ENCODE measurements at regions not wholly inside any gene's neighbourhood (a gene's known extent, or its start where the extent isn't known, plus 50 kb on each side); places are given as distances from the start of the nearest gene placed in this dataset.

- Histone ChIP-seq H4K20me1 (ENCODE audit: insufficient read depth, low read length) (no peaks in the 10 kb centered on the region), H3K4me2 (ENCODE audit: low read depth, low read length) (no peak overlapping the region), H3K9me3 (ENCODE audit: low read length) (no peaks in the 10 kb centered on the region), H3K9ac (ENCODE audit: insufficient read depth, low read depth, low read length) (no peak overlapping the region), H3K4me1 (ENCODE audit: insufficient read depth, low read length) (no peaks in the 10 kb centered on the region), H3K27me3 (ENCODE audit: control insufficient read depth in 1 of 2, insufficient read depth in 2 of 2, low read length in 2 of 2) (no peaks in the 10 kb centered on the region), H3K79me2 (ENCODE audit: insufficient read depth, low read length) (no peaks in the 10 kb centered on the region), H3K4me3 (replicated peaks in 1 of 3; ENCODE audit: insufficient read depth in 1 of 3, low read depth in 2 of 3, low read length in 3 of 3) (no peak overlapping the region), H2AFZ (ENCODE audit: low read length) (no peak overlapping the region), H3K27ac (ENCODE audit: extremely low read length, insufficient read depth, low read length) (no peak overlapping the region), H3K36me3 (replicated peaks in 1 of 2; ENCODE audit: control insufficient read depth in 1 of 2, insufficient read depth in 2 of 2, low read length in 2 of 2) (no peaks in the 10 kb centered on the region)
- intact Hi-C loops (cut with micrococcal nuclease; ENCODE audit: unreplicated experiment) = loop anchor here (10.0 kb wide), 1 partner anchor 295 kb away; no protein-coding TSS in a partner anchor
- ChIA-PET POLR2A (no interaction called here), CTCF (ENCODE audit: low intra/inter-chr PET ratio, low total read pairs) (no interaction called here)
- no peak for FAIRE-seq
- ATAC-seq = no peak
- 0% methylated on average over 1 of the region's 1 CpG for WGBS (ENCODE audit: low lambda C conversion rate)
- no peak for DNase-seq (ENCODE audit: low spot score)
- BruUV-seq (replicated peaks) = no TSS peak
- in situ Hi-C loops (cut with HindIII; ENCODE audit: extremely low pct_ligation_motif_present, low pct_unique_long_range_greater_than_20kb) = no loop called here
- no peak for TF ChIP-seq ZNF550 (CRISPR knock-in tag; IDR thresholded peaks at IDR 0.05; ENCODE audit: borderline replicate concordance)
- no peak for TF ChIP-seq HNRNPLL (IDR thresholded peaks at IDR 0.05; ENCODE audit: low read depth, low read length, poor library complexity, severe bottlenecking)
- TF ChIP-seq ZNF329 (CRISPR knock-in tag; IDR thresholded peaks at IDR 0.05; ENCODE audit: low read depth) = no peak
- no peak for TF ChIP-seq FOSL1 (CRISPR knock-in tag; IDR thresholded peaks at IDR 0.05; ENCODE audit: borderline replicate concordance)
- TF ChIP-seq, protein P1, sequence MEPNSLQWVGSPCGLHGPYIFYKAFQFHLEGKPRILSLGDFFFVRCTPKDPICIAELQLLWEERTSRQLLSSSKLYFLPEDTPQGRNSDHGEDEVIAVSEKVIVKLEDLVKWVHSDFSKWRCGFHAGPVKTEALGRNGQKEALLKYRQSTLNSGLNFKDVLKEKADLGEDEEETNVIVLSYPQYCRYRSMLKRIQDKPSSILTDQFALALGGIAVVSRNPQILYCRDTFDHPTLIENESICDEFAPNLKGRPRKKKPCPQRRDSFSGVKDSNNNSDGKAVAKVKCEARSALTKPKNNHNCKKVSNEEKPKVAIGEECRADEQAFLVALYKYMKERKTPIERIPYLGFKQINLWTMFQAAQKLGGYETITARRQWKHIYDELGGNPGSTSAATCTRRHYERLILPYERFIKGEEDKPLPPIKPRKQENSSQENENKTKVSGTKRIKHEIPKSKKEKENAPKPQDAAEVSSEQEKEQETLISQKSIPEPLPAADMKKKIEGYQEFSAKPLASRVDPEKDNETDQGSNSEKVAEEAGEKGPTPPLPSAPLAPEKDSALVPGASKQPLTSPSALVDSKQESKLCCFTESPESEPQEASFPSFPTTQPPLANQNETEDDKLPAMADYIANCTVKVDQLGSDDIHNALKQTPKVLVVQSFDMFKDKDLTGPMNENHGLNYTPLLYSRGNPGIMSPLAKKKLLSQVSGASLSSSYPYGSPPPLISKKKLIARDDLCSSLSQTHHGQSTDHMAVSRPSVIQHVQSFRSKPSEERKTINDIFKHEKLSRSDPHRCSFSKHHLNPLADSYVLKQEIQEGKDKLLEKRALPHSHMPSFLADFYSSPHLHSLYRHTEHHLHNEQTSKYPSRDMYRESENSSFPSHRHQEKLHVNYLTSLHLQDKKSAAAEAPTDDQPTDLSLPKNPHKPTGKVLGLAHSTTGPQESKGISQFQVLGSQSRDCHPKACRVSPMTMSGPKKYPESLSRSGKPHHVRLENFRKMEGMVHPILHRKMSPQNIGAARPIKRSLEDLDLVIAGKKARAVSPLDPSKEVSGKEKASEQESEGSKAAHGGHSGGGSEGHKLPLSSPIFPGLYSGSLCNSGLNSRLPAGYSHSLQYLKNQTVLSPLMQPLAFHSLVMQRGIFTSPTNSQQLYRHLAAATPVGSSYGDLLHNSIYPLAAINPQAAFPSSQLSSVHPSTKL (CRISPR knock-in tag; IDR thresholded peaks at IDR 0.05) = no peak
- TF ChIP-seq, protein P2, sequence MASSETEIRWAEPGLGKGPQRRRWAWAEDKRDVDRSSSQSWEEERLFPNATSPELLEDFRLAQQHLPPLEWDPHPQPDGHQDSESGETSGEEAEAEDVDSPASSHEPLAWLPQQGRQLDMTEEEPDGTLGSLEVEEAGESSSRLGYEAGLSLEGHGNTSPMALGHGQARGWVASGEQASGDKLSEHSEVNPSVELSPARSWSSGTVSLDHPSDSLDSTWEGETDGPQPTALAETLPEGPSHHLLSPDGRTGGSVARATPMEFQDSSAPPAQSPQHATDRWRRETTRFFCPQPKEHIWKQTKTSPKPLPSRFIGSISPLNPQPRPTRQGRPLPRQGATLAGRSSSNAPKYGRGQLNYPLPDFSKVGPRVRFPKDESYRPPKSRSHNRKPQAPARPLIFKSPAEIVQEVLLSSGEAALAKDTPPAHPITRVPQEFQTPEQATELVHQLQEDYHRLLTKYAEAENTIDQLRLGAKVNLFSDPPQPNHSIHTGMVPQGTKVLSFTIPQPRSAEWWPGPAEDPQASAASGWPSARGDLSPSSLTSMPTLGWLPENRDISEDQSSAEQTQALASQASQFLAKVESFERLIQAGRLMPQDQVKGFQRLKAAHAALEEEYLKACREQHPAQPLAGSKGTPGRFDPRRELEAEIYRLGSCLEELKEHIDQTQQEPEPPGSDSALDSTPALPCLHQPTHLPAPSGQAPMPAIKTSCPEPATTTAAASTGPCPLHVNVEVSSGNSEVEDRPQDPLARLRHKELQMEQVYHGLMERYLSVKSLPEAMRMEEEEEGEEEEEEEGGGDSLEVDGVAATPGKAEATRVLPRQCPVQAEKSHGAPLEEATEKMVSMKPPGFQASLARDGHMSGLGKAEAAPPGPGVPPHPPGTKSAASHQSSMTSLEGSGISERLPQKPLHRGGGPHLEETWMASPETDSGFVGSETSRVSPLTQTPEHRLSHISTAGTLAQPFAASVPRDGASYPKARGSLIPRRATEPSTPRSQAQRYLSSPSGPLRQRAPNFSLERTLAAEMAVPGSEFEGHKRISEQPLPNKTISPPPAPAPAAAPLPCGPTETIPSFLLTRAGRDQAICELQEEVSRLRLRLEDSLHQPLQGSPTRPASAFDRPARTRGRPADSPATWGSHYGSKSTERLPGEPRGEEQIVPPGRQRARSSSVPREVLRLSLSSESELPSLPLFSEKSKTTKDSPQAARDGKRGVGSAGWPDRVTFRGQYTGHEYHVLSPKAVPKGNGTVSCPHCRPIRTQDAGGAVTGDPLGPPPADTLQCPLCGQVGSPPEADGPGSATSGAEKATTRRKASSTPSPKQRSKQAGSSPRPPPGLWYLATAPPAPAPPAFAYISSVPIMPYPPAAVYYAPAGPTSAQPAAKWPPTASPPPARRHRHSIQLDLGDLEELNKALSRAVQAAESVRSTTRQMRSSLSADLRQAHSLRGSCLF (CRISPR knock-in tag; IDR thresholded peaks at IDR 0.05; ENCODE audit: borderline replicate concordance) = no peak
- TF ChIP-seq MAZ (IDR thresholded peaks at IDR 0.05; ENCODE audit: borderline replicate concordance, low read depth, low read length) = no peak
- TF ChIP-seq MAZ (CRISPR knock-in tag; IDR thresholded peaks at IDR 0.05; ENCODE audit: low read depth) = no peak
- no peak for TF ChIP-seq ZBTB21 (CRISPR knock-in tag; IDR thresholded peaks at IDR 0.05)
- TF ChIP-seq ZNF891 (CRISPR knock-in tag; IDR thresholded peaks at IDR 0.05) = no peak
- no peak for TF ChIP-seq ZNF333 (CRISPR knock-in tag; IDR thresholded peaks at IDR 0.05; ENCODE audit: borderline replicate concordance)
- TF ChIP-seq TOE1 (CRISPR knock-in tag; IDR thresholded peaks at IDR 0.05) = no peak
- no peak for TF ChIP-seq NR2F1 (CRISPR knock-in tag; IDR thresholded peaks at IDR 0.05)
- TF ChIP-seq SATB2 (CRISPR knock-in tag; IDR thresholded peaks at IDR 0.05) = no peak
- no peak for TF ChIP-seq GATA4 (IDR thresholded peaks at IDR 0.05; ENCODE audit: borderline replicate concordance, low read depth)
- TF ChIP-seq ZSCAN31 (CRISPR knock-in tag; IDR thresholded peaks at IDR 0.05; ENCODE audit: low read depth) = no peak
These were observed 537.2 kb downstream of the PKHD1 start for GRCh38 chr6:51550243-51550642.
